Panc1 (cell line): ENCODE measurements at regions not wholly inside any gene's neighbourhood (a gene's known extent, or its start where the extent isn't known, plus 50 kb on each side); places are given as distances from the start of the nearest gene placed in this dataset.

Experiments
- ATAC-seq: fragments of 200-7000 bp; cut with Tn5 transposase; 2 replicates; pipeline ENCODE4 v1.9.1; 2020; ENCODE audit warnings: mild to moderate bottlenecking, moderate library complexity
- BruUV-seq: library from RNA; stranded (reverse); fragments of 400-500 nt; replicated peaks from 2 replicates; lab custom pipeline; 2021; lab: Mats Ljungman, UMichigan
- CTCF ChIA-PET: fragments of 300-600 bp; sonication (Branson Sonifier 250); formaldehyde crosslinking; loops from one replicate; lab custom pipeline; 2022; ENCODE audit warnings: antibody characterized with exemption; lab: Charles Lee
- POLR2A ChIA-PET: fragments of 300-600 bp; sonication (Branson Sonifier 250); formaldehyde crosslinking; loops from one replicate; lab custom pipeline; 2022; ENCODE audit warnings: antibody characterized with exemption; lab: Charles Lee
- DNase-seq: peaks from one replicate; pipeline ENCODE4 v3.0.0-alpha.2; 2010; ENCODE audit warnings: low read depth, low spot score
- H3K27ac ChIP-seq: 2 replicates; pipeline ENCODE4 v1.5.1; 2011; ENCODE audit warnings: mild to moderate bottlenecking, low read length, inconsistent platforms
- H3K27me3 ChIP-seq: fragments of 200-500 bp; sonication (Bioruptor generic); 2 replicates; pipeline ENCODE4 v1.6.0; 2014; ENCODE audit warnings: low read length, inconsistent platforms; ENCODE audit not compliant: control insufficient read depth, insufficient read depth
- H3K36me3 ChIP-seq: fragments of 200-500 bp; sonication (Bioruptor generic); 2 replicates; pipeline ENCODE4 v1.5.1; 2014; ENCODE audit warnings: inconsistent platforms, mild to moderate bottlenecking, low read length, moderate library complexity; ENCODE audit not compliant: control insufficient read depth, insufficient read depth
- H3K4me1 ChIP-seq: 2 replicates; pipeline ENCODE4 v1.5.1; 2011; ENCODE audit warnings: inconsistent platforms, mild to moderate bottlenecking, low read length, moderate library complexity; ENCODE audit not compliant: control insufficient read depth, insufficient read depth
- H3K4me3 ChIP-seq, 2 experiments: 2 replicates each; pipeline ENCODE4 v1.5.1; 2011 to 2012; ENCODE audit warnings: low read depth in 2 of 2, low read length in 2 of 2, mild to moderate bottlenecking in 2 of 2, inconsistent platforms in 1 of 2, moderate library complexity in 1 of 2
- H3K9me3 ChIP-seq: fragments of 200-500 bp; sonication (Bioruptor generic); 2 replicates; pipeline ENCODE4 v1.5.1; 2014; ENCODE audit warnings: low read depth, mild to moderate bottlenecking, inconsistent platforms, low read length, moderate library complexity; ENCODE audit not compliant: control insufficient read depth, insufficient read depth
- POLR2AphosphoS5 ChIP-seq: IDR thresholded peaks from 2 replicates; pipeline ENCODE4 v1.6.1; 2012; ENCODE audit warnings: mild to moderate bottlenecking, low read depth, low read length, moderate library complexity
- SIN3A ChIP-seq: IDR thresholded peaks from 2 replicates; pipeline ENCODE4 v1.6.1; 2012; ENCODE audit warnings: low read depth, mild to moderate bottlenecking, low read length, moderate library complexity, borderline replicate concordance; ENCODE audit not compliant: insufficient read depth
- TCF7L2 ChIP-seq: IDR thresholded peaks from 2 replicates; pipeline ENCODE4 v1.6.1; 2011; ENCODE audit warnings: mild to moderate bottlenecking, low read depth, low read length, inconsistent platforms
- in situ Hi-C: cut with HindIII; loops from 2 replicates; pipeline ENCODE4 v1.10.0; 2016; ENCODE audit warnings: low sequenced_read_pairs, low pct_unique_long_range_greater_than_20kb
- intact Hi-C: fragments of 100-400 bp; cut with micrococcal nuclease; formaldehyde crosslinking; loops from one replicate; pipeline ENCODE4 v1.10.0; 2022; ENCODE audit not compliant: unreplicated experiment
- TF ChIP-seq, protein P1 (sequence below): fragments of 450-650 bp; IDR thresholded peaks from 2 replicates; pipeline ENCODE4 v1.5.1; 2017; ENCODE audit warnings: mild to moderate bottlenecking
- TF ChIP-seq, protein P2 (sequence below), 2 experiments: IDR thresholded peaks; 2 replicates each; pipeline ENCODE4 v1.6.1; 2011 to 2012; ENCODE audit warnings: low read depth in 2 of 2, control low read depth in 1 of 2, low read length in 1 of 2, mild to moderate bottlenecking in 1 of 2, moderate library complexity in 1 of 2; ENCODE audit not compliant: insufficient read depth in 1 of 2

DNA sequence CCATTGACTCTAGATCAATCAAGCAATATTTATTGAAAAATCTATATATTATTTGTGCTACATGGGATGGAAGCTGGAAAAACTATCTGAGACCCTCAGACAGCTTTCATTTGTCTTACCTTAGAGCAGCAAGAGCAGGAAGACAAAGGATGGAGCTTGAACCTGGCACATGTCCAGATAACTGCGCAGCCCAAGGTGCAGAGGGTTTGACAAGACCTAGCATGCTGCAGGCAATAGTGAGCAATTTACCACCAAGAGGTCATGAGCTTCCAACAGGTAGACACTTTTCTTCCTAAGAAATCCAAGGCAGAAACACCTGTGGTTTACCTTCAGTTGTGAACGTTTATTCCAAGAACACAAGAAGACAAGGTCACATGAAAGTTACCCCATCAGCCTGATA lies 214.7 kb upstream of the NECTIN3 start:
- in situ Hi-C loops (no loop called here), intact Hi-C loops (no loop called here)
- no peaks in the 10 kb centered on the region for H3K4me1 ChIP-seq

DNA sequence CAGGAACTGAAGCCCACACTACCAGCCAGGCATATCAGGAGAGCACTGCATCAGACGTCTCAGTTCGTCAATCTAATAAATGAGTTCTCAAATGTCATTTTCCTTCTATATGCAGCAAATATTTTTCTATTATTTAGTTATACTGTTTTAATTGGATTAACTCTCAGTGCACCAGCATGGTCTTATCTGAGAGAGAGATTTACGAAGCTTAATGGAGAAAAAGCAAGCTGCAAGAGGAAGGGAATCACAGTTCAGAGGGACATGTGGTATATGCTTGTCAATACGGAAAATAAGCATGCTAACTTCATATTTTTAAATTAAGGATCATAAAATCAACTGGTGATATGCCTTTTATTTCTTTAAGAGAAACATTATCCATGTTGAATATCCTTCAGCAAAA lies 213.1 kb upstream of the NECTIN3 start:
- H3K27ac ChIP-seq = no peak overlapping the region
- H3K36me3 ChIP-seq = no peaks in the 10 kb centered on the region
- POLR2A ChIA-PET = no interaction called here
- H3K4me3 ChIP-seq = no peak overlapping the region
- no TSS peak for BruUV-seq
- in situ Hi-C loops (no loop called here), intact Hi-C loops (no loop called here)
- no peaks in the 10 kb centered on the region for H3K4me1 ChIP-seq
- DNase-seq (no peak), ATAC-seq (no peak)
- CTCF ChIA-PET = no interaction called here
- no peaks in the 10 kb centered on the region for H3K9me3 ChIP-seq
- no peaks in the 10 kb centered on the region for H3K27me3 ChIP-seq
- TF ChIP-seq SIN3A (no peak), TCF7L2 (no peak), POLR2AphosphoS5 (no peak)
- TF ChIP-seq, protein P1, sequence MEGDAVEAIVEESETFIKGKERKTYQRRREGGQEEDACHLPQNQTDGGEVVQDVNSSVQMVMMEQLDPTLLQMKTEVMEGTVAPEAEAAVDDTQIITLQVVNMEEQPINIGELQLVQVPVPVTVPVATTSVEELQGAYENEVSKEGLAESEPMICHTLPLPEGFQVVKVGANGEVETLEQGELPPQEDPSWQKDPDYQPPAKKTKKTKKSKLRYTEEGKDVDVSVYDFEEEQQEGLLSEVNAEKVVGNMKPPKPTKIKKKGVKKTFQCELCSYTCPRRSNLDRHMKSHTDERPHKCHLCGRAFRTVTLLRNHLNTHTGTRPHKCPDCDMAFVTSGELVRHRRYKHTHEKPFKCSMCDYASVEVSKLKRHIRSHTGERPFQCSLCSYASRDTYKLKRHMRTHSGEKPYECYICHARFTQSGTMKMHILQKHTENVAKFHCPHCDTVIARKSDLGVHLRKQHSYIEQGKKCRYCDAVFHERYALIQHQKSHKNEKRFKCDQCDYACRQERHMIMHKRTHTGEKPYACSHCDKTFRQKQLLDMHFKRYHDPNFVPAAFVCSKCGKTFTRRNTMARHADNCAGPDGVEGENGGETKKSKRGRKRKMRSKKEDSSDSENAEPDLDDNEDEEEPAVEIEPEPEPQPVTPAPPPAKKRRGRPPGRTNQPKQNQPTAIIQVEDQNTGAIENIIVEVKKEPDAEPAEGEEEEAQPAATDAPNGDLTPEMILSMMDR = no peak
- TF ChIP-seq, protein P2, sequence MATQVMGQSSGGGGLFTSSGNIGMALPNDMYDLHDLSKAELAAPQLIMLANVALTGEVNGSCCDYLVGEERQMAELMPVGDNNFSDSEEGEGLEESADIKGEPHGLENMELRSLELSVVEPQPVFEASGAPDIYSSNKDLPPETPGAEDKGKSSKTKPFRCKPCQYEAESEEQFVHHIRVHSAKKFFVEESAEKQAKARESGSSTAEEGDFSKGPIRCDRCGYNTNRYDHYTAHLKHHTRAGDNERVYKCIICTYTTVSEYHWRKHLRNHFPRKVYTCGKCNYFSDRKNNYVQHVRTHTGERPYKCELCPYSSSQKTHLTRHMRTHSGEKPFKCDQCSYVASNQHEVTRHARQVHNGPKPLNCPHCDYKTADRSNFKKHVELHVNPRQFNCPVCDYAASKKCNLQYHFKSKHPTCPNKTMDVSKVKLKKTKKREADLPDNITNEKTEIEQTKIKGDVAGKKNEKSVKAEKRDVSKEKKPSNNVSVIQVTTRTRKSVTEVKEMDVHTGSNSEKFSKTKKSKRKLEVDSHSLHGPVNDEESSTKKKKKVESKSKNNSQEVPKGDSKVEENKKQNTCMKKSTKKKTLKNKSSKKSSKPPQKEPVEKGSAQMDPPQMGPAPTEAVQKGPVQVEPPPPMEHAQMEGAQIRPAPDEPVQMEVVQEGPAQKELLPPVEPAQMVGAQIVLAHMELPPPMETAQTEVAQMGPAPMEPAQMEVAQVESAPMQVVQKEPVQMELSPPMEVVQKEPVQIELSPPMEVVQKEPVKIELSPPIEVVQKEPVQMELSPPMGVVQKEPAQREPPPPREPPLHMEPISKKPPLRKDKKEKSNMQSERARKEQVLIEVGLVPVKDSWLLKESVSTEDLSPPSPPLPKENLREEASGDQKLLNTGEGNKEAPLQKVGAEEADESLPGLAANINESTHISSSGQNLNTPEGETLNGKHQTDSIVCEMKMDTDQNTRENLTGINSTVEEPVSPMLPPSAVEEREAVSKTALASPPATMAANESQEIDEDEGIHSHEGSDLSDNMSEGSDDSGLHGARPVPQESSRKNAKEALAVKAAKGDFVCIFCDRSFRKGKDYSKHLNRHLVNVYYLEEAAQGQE (IDR thresholded peaks at IDR 0.05; ENCODE audit: insufficient read depth in 1 of 2, low read depth in 2 of 2, low read length in 1 of 2) = no peak

More for the DNA sequence above, 214.7 kb upstream of the NECTIN3 start:
- H3K4me3 ChIP-seq = no peak overlapping the region
- no peaks in the 10 kb centered on the region for H3K36me3 ChIP-seq
- DNase-seq = no peak
- no TSS peak for BruUV-seq
- ChIA-PET POLR2A (no interaction called here), CTCF (no interaction called here)
- no peaks in the 10 kb centered on the region for H3K9me3 ChIP-seq
- H3K27ac ChIP-seq = no peak overlapping the region
- no peaks in the 10 kb centered on the region for H3K27me3 ChIP-seq
- ATAC-seq = no peak
- no peak for TF ChIP-seq SIN3A
- no peak for TF ChIP-seq POLR2AphosphoS5
- TF ChIP-seq, protein P1 = no peak
- TF ChIP-seq, protein P2 (IDR thresholded peaks at IDR 0.05; ENCODE audit: insufficient read depth in 1 of 2, low read depth in 2 of 2, low read length in 1 of 2) = no peak
